ENCODE measurements at regions not wholly inside any gene's neighbourhood (a gene's known extent, or its start where the extent isn't known, plus 50 kb on each side); places are given as distances from the start of the nearest gene placed in this dataset.

- no peak for TF ChIP-seq POLR2AphosphoS5 (IDR thresholded peaks at IDR 0.05; ENCODE audit: borderline replicate concordance, low read depth, low read length)
- TF ChIP-seq EZH2 (IDR thresholded peaks at IDR 0.05), result no peak
- no peak for TF ChIP-seq FOXP2 (optimal IDR thresholded peaks at IDR 0.05; ENCODE audit: control extremely low read depth, extremely low read length, insufficient read depth)
Observed at GRCh38 chr15:87730706-87731105, 525.8 kb downstream of the NTRK3 start.
